Suprapubic skin (tissue), 3 donors: ENCODE measurements at regions not wholly inside any gene's neighbourhood (a gene's known extent, or its start where the extent isn't known, plus 50 kb on each side); places are given as distances from the start of the nearest gene placed in this dataset.

Experiments used
- CTCF ChIP-seq, 2 donors: fragments of 200-600 bp in 1 of 2; fragments of 450-650 bp in 1 of 2; sonication (generic) in 1 of 2; IDR thresholded peaks; one replicate each; pipeline ENCODE4 v1.5.1; 2016 to 2019; ENCODE audit warnings: antibody characterized with exemption in 2 of 2, mild to moderate bottlenecking in 1 of 2, moderate library complexity in 1 of 2
- EP300 ChIP-seq: sonication (generic); formaldehyde crosslinking; IDR thresholded peaks from one replicate; pipeline ENCODE4 v1.6.1; 2017; ENCODE audit warnings: antibody characterized with exemption
- POLR2A ChIP-seq, 2 donors: fragments of 450-650 bp; IDR thresholded peaks; one replicate each; pipeline ENCODE4 v1.6.1; 2017; ENCODE audit warnings: antibody characterized with exemption in 2 of 2, mild to moderate bottlenecking in 2 of 2, moderate library complexity in 2 of 2

GRCh38 chr3:110810356-110810755 lies 261.3 kb upstream of the NECTIN3 start:
- TF ChIP-seq EP300 = no peak
- no peak for TF ChIP-seq POLR2A (IDR thresholded peaks at IDR 0.05)
- no peak for TF ChIP-seq CTCF (IDR thresholded peaks at IDR 0.05)
